ENCODE measurements at regions not wholly inside any gene's neighbourhood (a gene's known extent, or its start where the extent isn't known, plus 50 kb on each side); places are given as distances from the start of the nearest gene placed in this dataset.

GRCh38 chr2:208627916-208628315 is 221.3 kb downstream of the PTH2R start:
- no peaks in the 10 kb centered on the region for H3K9me3 ChIP-seq
- H3K27ac ChIP-seq: no peak overlapping the region
- ATAC-seq (no peak), DNase-seq (no peak)
- TF ChIP-seq CTCF (IDR thresholded peaks at IDR 0.05): no peak
- intact Hi-C loops (cut with DNase I): no loop called here
- H3K36me3 ChIP-seq: no peaks in the 10 kb centered on the region
- H3K27me3 ChIP-seq (ENCODE audit: low read depth): no peaks in the 10 kb centered on the region
- no peaks in the 10 kb centered on the region for H3K4me1 ChIP-seq
- no peak overlapping the region for H3K4me3 ChIP-seq

GRCh38 chr2:208638059-208638458 is 231.5 kb downstream of the PTH2R start:
- Histone ChIP-seq H3K36me3 (no peaks in the 10 kb centered on the region), H3K4me3 (no peak overlapping the region), H3K27ac (no peak overlapping the region), H3K4me1 (no peaks in the 10 kb centered on the region), H3K27me3 (ENCODE audit: low read depth) (no peaks in the 10 kb centered on the region), H3K9me3 (no peaks in the 10 kb centered on the region)
- intact Hi-C loops (cut with DNase I): no loop called here
- DNase-seq (no peak), ATAC-seq (no peak)
- no peak for TF ChIP-seq CTCF (IDR thresholded peaks at IDR 0.05)

DNA sequence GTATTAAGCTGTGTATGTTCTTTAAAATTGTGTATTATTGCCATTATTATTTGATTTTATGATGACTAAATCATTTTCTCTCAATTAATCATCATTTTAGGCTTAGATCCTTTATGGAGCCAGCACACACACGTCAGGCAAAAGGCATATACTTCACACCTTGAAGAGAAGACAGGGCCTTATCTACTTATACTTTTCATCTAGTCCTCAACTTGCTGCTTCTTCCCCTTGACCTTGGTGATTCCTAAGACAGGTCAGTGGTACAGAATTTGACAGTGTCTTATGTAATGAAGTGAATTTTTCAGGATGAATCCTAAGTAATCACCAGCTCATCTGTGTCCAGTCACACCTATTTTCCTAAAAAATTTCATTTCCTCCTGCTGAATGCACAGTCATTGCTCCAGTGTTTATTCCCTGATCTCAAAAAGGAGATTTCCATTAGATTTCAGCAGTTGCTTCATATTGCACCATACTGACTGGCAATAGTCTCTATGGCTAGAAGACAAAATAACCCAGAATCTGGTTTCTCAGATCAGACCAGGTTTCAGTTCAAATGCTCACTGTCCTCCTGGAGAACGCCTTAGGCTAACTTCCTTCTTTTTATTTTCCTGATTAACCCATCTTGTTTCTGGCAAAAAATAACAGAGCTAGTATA is 235.7 kb downstream of the PTH2R start:
- ATAC-seq (no peak), DNase-seq (no peak)
- Histone ChIP-seq H3K9me3 (no peaks in the 10 kb centered on the region), H3K36me3 (no peaks in the 10 kb centered on the region), H3K27me3 (ENCODE audit: low read depth) (no peaks in the 10 kb centered on the region), H3K27ac (no peak overlapping the region), H3K4me1 (no peaks in the 10 kb centered on the region), H3K4me3 (no peak overlapping the region)
- intact Hi-C loops (cut with DNase I): no loop called here
- no peak for TF ChIP-seq CTCF (IDR thresholded peaks at IDR 0.05)

DNA sequence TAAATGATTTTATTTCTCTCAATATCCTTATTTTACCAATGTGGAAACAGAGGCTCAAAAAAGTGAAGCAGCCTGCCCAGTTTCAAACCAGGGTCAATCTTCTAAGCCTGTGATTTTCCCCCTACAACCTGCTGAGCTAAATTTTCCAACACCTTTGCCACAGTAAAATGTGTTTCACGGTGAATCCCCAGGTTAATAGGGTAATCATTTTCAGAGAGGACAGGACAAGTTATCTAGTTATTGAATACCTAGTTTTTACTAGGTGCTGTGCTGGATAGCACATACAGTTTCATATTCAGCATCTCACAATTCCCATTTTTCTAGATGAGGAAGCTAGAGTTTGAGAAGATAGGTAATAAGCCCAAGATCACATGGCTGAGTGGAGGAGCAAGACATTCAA is 236.6 kb downstream of the PTH2R start:
- ATAC-seq (no peak), DNase-seq (no peak)
- no peak for TF ChIP-seq CTCF (IDR thresholded peaks at IDR 0.05)
- H3K27ac ChIP-seq: no peak overlapping the region
- no peak overlapping the region for H3K4me3 ChIP-seq
- no peaks in the 10 kb centered on the region for H3K36me3 ChIP-seq
- no peaks in the 10 kb centered on the region for H3K27me3 ChIP-seq (ENCODE audit: low read depth)
- intact Hi-C loops (cut with DNase I): no loop called here
- no peaks in the 10 kb centered on the region for H3K4me1 ChIP-seq
- H3K9me3 ChIP-seq: no peaks in the 10 kb centered on the region

- TF ChIP-seq CTCF (IDR thresholded peaks at IDR 0.05): no peak
- Histone ChIP-seq H3K27me3 (ENCODE audit: low read depth) (no peaks in the 10 kb centered on the region), H3K9me3 (no peaks in the 10 kb centered on the region), H3K4me1 (no peaks in the 10 kb centered on the region), H3K27ac (no peak overlapping the region), H3K36me3 (no peaks in the 10 kb centered on the region), H3K4me3 (no peak overlapping the region)
- DNase-seq (no peak), ATAC-seq (no peak)
- intact Hi-C loops (cut with DNase I): no loop called here
These were observed 238.6 kb downstream of the PTH2R start for GRCh38 chr2:208645226-208645625.
